GM12878 (cell line): ENCODE measurements at regions not wholly inside any gene's neighbourhood (a gene's known extent, or its start where the extent isn't known, plus 50 kb on each side); places are given as distances from the start of the nearest gene placed in this dataset.

Experiments
- EP300 ChIP-seq, 2 experiments: fragments of 150-350 bp in 1 of 2; IDR thresholded peaks; 2 replicates each; pipeline ENCODE4 v1.6.1; 2011 to 2012; ENCODE audit warnings: low read depth in 2 of 2, low read length in 2 of 2, borderline replicate concordance in 1 of 2, improper control_type of control experiment in 1 of 2, inconsistent platforms in 1 of 2; ENCODE audit not compliant: control insufficient read depth in 1 of 2
- FOS ChIP-seq: IDR thresholded peaks from 3 replicates; pipeline ENCODE4 v1.6.1; 2011; ENCODE audit warnings: borderline replicate concordance; ENCODE audit not compliant: insufficient read length; ENCODE audit errors: extremely low read depth
- RAD51 ChIP-seq: fragments of 450-650 bp; IDR thresholded peaks from 2 replicates; pipeline ENCODE4 v1.6.1; 2016; ENCODE audit warnings: moderate library complexity, mild to moderate bottlenecking, inconsistent platforms
- SP1 ChIP-seq: IDR thresholded peaks from one replicate; pipeline ENCODE4 v1.6.1; 2011; ENCODE audit warnings: low read depth, low read length
- TF ChIP-seq, protein P1 (sequence below): IDR thresholded peaks from 2 replicates; pipeline ENCODE4 v1.6.1; 2012; ENCODE audit warnings: low read depth, low read length, improper control_type of control experiment
- TF ChIP-seq, protein P2 (sequence below): IDR thresholded peaks from 2 replicates; pipeline ENCODE4 v1.6.1; 2011; ENCODE audit warnings: borderline replicate concordance, low read depth, mild to moderate bottlenecking, moderate library complexity, mixed read lengths, low read length; ENCODE audit not compliant: insufficient read depth; ENCODE audit errors: extremely low read length
- TF ChIP-seq, protein P3 (sequence below): fragments of 450-650 bp; IDR thresholded peaks from 2 replicates; pipeline ENCODE4 v1.6.1; 2017; ENCODE audit warnings: mild to moderate bottlenecking, moderate library complexity

DNA sequence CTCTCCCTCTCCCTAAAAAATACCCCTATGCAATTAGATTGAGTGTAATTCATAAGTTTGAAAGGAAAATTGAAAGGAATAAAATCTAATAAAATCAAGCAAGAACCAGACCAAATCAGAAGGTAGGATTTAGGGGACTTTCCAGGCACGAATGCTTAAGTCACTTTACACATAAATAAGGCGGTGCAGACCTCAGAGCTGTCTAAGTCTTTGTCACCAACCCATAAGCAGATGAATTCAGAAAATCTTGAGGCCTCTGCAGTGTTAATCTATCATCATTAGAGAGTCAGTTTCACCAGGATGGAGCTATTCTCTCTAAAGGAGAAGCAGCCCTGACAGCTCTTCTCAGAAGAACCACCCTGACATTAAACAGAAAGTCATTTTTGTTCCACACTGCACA lies 819.1 kb upstream of the AMELY start (continued):
- TF ChIP-seq, protein P1, sequence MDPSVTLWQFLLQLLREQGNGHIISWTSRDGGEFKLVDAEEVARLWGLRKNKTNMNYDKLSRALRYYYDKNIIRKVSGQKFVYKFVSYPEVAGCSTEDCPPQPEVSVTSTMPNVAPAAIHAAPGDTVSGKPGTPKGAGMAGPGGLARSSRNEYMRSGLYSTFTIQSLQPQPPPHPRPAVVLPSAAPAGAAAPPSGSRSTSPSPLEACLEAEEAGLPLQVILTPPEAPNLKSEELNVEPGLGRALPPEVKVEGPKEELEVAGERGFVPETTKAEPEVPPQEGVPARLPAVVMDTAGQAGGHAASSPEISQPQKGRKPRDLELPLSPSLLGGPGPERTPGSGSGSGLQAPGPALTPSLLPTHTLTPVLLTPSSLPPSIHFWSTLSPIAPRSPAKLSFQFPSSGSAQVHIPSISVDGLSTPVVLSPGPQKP, result no peak
- TF ChIP-seq EP300 (IDR thresholded peaks at IDR 0.05; ENCODE audit: borderline replicate concordance in 1 of 2, control insufficient read depth in 1 of 2, low read depth in 2 of 2, low read length in 2 of 2) (no peak), SP1 (no peak), FOS (no peak), RAD51 (no peak)
- TF ChIP-seq, protein P2, sequence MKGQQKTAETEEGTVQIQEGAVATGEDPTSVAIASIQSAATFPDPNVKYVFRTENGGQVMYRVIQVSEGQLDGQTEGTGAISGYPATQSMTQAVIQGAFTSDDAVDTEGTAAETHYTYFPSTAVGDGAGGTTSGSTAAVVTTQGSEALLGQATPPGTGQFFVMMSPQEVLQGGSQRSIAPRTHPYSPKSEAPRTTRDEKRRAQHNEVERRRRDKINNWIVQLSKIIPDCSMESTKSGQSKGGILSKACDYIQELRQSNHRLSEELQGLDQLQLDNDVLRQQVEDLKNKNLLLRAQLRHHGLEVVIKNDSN, result no peak
- TF ChIP-seq, protein P3, sequence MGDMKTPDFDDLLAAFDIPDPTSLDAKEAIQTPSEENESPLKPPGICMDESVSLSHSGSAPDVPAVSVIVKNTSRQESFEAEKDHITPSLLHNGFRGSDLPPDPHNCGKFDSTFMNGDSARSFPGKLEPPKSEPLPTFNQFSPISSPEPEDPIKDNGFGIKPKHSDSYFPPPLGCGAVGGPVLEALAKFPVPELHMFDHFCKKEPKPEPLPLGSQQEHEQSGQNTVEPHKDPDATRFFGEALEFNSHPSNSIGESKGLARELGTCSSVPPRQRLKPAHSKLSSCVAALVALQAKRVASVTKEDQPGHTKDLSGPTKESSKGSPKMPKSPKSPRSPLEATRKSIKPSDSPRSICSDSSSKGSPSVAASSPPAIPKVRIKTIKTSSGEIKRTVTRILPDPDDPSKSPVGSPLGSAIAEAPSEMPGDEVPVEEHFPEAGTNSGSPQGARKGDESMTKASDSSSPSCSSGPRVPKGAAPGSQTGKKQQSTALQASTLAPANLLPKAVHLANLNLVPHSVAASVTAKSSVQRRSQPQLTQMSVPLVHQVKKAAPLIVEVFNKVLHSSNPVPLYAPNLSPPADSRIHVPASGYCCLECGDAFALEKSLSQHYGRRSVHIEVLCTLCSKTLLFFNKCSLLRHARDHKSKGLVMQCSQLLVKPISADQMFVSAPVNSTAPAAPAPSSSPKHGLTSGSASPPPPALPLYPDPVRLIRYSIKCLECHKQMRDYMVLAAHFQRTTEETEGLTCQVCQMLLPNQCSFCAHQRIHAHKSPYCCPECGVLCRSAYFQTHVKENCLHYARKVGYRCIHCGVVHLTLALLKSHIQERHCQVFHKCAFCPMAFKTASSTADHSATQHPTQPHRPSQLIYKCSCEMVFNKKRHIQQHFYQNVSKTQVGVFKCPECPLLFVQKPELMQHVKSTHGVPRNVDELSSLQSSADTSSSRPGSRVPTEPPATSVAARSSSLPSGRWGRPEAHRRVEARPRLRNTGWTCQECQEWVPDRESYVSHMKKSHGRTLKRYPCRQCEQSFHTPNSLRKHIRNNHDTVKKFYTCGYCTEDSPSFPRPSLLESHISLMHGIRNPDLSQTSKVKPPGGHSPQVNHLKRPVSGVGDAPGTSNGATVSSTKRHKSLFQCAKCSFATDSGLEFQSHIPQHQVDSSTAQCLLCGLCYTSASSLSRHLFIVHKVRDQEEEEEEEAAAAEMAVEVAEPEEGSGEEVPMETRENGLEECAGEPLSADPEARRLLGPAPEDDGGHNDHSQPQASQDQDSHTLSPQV, result no peak
